MCF 10A (cell line): ENCODE measurements at regions not wholly inside any gene's neighbourhood (a gene's known extent, or its start where the extent isn't known, plus 50 kb on each side); places are given as distances from the start of the nearest gene placed in this dataset.

ENCODE experiments used
- BruUV-seq: library from RNA; stranded (reverse); fragments of 400-500 nt; replicated peaks from 2 replicates; lab custom pipeline; 2021; lab: Mats Ljungman, UMichigan
- CTCF ChIA-PET: fragments of 300-600 bp; sonication (Branson Sonifier 250); formaldehyde crosslinking; extraction: SDS; loops from one replicate; lab custom pipeline; 2021; ENCODE audit warnings: antibody characterized with exemption, inconsistent platforms; lab: Yijun Ruan, JAX
- POLR2A ChIA-PET: fragments of 300-600, 350-650 bp; sonication (Branson Sonifier 250); formaldehyde crosslinking; extraction: SDS; loops from one replicate; lab custom pipeline; 2020; ENCODE audit warnings: antibody characterized with exemption, inconsistent platforms; lab: Yijun Ruan, JAX
- DNase-seq: peaks from one replicate; pipeline ENCODE4 v3.0.0-alpha.2; 2018; ENCODE audit not compliant: unreplicated experiment
- H3K27ac Mint-ChIP-seq: one replicate; pipeline ENCODE4 v1.8.0; 2022; ENCODE audit warnings: mild to moderate bottlenecking, low read depth, mixed read lengths; ENCODE audit not compliant: unreplicated experiment
- H3K27me3 Mint-ChIP-seq: one replicate; pipeline ENCODE4 v1.8.0; 2022; ENCODE audit warnings: mixed read lengths; ENCODE audit not compliant: insufficient read depth, unreplicated experiment
- H3K36me3 Mint-ChIP-seq: one replicate; pipeline ENCODE4 v1.8.0; 2022; ENCODE audit warnings: mild to moderate bottlenecking, moderate library complexity, mixed read lengths; ENCODE audit not compliant: insufficient read depth, unreplicated experiment
- H3K4me1 Mint-ChIP-seq: one replicate; pipeline ENCODE4 v1.8.0; 2022; ENCODE audit warnings: mixed read lengths; ENCODE audit not compliant: insufficient read depth, unreplicated experiment
- H3K4me3 Mint-ChIP-seq: one replicate; pipeline ENCODE4 v1.8.0; 2022; ENCODE audit warnings: mild to moderate bottlenecking, moderate library complexity, mixed read lengths; ENCODE audit not compliant: unreplicated experiment
- H3K9me3 Mint-ChIP-seq: one replicate; pipeline ENCODE4 v1.8.0; 2022; ENCODE audit warnings: mixed read lengths; ENCODE audit not compliant: unreplicated experiment
- CTCF ChIP-seq: fragments of 200-600 bp; IDR thresholded peaks from one replicate; pipeline ENCODE4 v1.8.0; 2022; ENCODE audit warnings: antibody characterized with exemption, mild to moderate bottlenecking; ENCODE audit not compliant: unreplicated experiment
- intact Hi-C: fragments of 100-400 bp; cut with micrococcal nuclease; formaldehyde crosslinking; loops from 2 replicates; pipeline ENCODE4 v1.14.1; 2022

GRCh38 chr10:123269675-123270074, 115.5 kb downstream of the BUB3 start:
- intact Hi-C loops: no loop called here
- no TSS peak for BruUV-seq
- Mint-ChIP-seq H3K27me3 (no peaks in the 10 kb centered on the region), H3K4me3 (no peak overlapping the region), H3K36me3 (no peaks in the 10 kb centered on the region), H3K4me1 (peaks cover 9% of the 10 kb centered on the region), H3K27ac (no peak overlapping the region), H3K9me3 (no peaks in the 10 kb centered on the region)
- no peak for TF ChIP-seq CTCF
- POLR2A ChIA-PET: no interaction called here
- DNase-seq: no peak
- CTCF ChIA-PET: no interaction called here

- peaks cover 9% of the 10 kb centered on the region for H3K4me1 Mint-ChIP-seq
- no peak for TF ChIP-seq CTCF
- no peaks in the 10 kb centered on the region for H3K36me3 Mint-ChIP-seq
- no peaks in the 10 kb centered on the region for H3K27me3 Mint-ChIP-seq
- POLR2A ChIA-PET: no interaction called here
- no peak overlapping the region for H3K27ac Mint-ChIP-seq
- no peak overlapping the region for H3K4me3 Mint-ChIP-seq
- no peaks in the 10 kb centered on the region for H3K9me3 Mint-ChIP-seq
- BruUV-seq: no TSS peak
- intact Hi-C loops: no loop called here
- peak; percentile 13 for DNase-seq
- CTCF ChIA-PET: no interaction called here
Observed at GRCh38 chr10:123270221-123270620, 116.0 kb downstream of the BUB3 start.

- TF ChIP-seq CTCF: no peak
- ChIA-PET CTCF (interaction anchor here (1.0 kb wide), 1 partner anchor 16 kb away, joined by 3 read pairs; no protein-coding TSS in a partner anchor), POLR2A (no interaction called here)
- DNase-seq: no peak
- Mint-ChIP-seq H3K36me3 (no peaks in the 10 kb centered on the region), H3K27me3 (no peaks in the 10 kb centered on the region), H3K9me3 (no peaks in the 10 kb centered on the region), H3K27ac (no peak overlapping the region), H3K4me1 (peaks cover 9% of the 10 kb centered on the region), H3K4me3 (no peak overlapping the region)
- no TSS peak for BruUV-seq
- intact Hi-C loops: no loop called here
Observed at GRCh38 chr10:123270806-123271205, 116.6 kb downstream of the BUB3 start.

- Mint-ChIP-seq H3K4me3 (no peak overlapping the region), H3K36me3 (no peaks in the 10 kb centered on the region), H3K27me3 (no peaks in the 10 kb centered on the region), H3K4me1 (peaks cover 9% of the 10 kb centered on the region), H3K9me3 (no peaks in the 10 kb centered on the region), H3K27ac (no peak overlapping the region)
- intact Hi-C loops: no loop called here
- peak; percentile 12 for DNase-seq
- ChIA-PET POLR2A (no interaction called here), CTCF (interaction anchor here (0.9 kb wide), 1 partner anchor 14 kb away, joined by 6 read pairs; no protein-coding TSS in a partner anchor)
- TF ChIP-seq CTCF: no peak
- no TSS peak for BruUV-seq
Observed at GRCh38 chr10:123272171-123272570, 118.0 kb downstream of the BUB3 start.
